ENCODE measurements at regions not wholly inside any gene's neighbourhood (a gene's known extent, or its start where the extent isn't known, plus 50 kb on each side); places are given as distances from the start of the nearest gene placed in this dataset.

DNA sequence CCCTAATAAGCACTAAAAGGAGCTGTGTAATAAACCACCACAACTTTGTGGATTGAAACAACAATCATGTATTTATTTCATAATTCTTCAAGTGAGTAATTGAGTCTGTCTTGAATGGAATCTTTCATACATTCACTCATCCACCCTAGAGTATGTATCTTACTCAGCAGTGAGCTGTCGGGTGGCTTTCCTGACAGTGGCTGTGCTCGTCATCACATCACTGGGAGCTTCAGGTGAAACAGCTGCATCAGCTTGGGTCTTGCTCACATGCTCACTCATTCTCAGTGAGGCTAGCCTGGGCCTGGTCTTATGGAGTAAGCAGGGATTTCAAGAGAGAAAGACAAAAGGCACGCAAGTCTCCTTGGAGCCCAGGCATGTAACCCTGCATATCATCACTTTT lies 271.4 kb downstream of the POM121L12 start:
- Histone ChIP-seq H3K27me3 (no peaks in the 10 kb centered on the region), H3K4me1 (no peaks in the 10 kb centered on the region), H3K27ac (no peak overlapping the region), H3K9me3 (peaks cover 0 to 15% (median 0%) of the 10 kb centered on the region in 4 donors), H3K36me3 (no peaks in the 10 kb centered on the region), H3K4me3 (no peak overlapping the region)
- WGBS, 5 donors: 83 to 94% (median 90%) methylated on average over 3 of the region's 3 CpGs
- TF ChIP-seq POLR2A (IDR thresholded peaks at IDR 0.05): no peak
- TF ChIP-seq POLR2AphosphoS5 (IDR thresholded peaks at IDR 0.05): no peak
- no peak for TF ChIP-seq EP300 (IDR thresholded peaks at IDR 0.05)
- TF ChIP-seq, protein P1, sequence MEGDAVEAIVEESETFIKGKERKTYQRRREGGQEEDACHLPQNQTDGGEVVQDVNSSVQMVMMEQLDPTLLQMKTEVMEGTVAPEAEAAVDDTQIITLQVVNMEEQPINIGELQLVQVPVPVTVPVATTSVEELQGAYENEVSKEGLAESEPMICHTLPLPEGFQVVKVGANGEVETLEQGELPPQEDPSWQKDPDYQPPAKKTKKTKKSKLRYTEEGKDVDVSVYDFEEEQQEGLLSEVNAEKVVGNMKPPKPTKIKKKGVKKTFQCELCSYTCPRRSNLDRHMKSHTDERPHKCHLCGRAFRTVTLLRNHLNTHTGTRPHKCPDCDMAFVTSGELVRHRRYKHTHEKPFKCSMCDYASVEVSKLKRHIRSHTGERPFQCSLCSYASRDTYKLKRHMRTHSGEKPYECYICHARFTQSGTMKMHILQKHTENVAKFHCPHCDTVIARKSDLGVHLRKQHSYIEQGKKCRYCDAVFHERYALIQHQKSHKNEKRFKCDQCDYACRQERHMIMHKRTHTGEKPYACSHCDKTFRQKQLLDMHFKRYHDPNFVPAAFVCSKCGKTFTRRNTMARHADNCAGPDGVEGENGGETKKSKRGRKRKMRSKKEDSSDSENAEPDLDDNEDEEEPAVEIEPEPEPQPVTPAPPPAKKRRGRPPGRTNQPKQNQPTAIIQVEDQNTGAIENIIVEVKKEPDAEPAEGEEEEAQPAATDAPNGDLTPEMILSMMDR (IDR thresholded peaks at IDR 0.05): no peak
- intact Hi-C loops (cut with DNase I; ENCODE audit: low total_unique reads): no loop called here
- no peak for DNase-seq

DNA sequence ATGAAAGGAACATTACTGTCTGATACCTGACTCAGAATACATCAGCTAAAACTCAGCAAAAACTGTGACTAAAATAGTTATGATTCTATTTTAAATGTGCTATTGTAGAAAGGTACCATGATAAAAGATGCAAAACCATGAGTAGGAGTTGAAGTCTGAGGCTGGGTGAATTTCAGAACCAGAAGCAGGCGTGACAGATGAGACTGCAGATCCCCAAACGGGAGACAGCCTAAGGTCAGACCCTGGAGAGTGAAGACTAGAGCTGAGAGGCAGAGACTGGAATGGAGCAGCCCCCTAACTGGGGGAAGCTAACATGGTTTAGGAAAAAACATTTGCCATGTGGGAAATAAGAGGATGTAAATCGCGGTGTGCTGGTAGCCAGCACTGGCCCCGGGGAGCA lies 275.8 kb downstream of the POM121L12 start:
- TF ChIP-seq POLR2AphosphoS5 (IDR thresholded peaks at IDR 0.05): no peak
- TF ChIP-seq, protein P1 (IDR thresholded peaks at IDR 0.05): no peak
- TF ChIP-seq POLR2A (IDR thresholded peaks at IDR 0.05): no peak
- TF ChIP-seq EP300 (IDR thresholded peaks at IDR 0.05): no peak
- no peaks in the 10 kb centered on the region for H3K36me3 ChIP-seq
- no peaks in the 10 kb centered on the region for H3K27me3 ChIP-seq
- intact Hi-C loops (cut with DNase I; ENCODE audit: low total_unique reads): no loop called here
- H3K9me3 ChIP-seq: peaks cover 0 to 15% (median 0%) of the 10 kb centered on the region in 4 donors
- WGBS, 5 donors: 55 to 72% (median 59%) methylated on average over 5 of the region's 5 CpGs
- DNase-seq: no peak
- no peaks in the 10 kb centered on the region for H3K4me1 ChIP-seq
- no peak overlapping the region for H3K4me3 ChIP-seq
- no peak overlapping the region for H3K27ac ChIP-seq

DNA sequence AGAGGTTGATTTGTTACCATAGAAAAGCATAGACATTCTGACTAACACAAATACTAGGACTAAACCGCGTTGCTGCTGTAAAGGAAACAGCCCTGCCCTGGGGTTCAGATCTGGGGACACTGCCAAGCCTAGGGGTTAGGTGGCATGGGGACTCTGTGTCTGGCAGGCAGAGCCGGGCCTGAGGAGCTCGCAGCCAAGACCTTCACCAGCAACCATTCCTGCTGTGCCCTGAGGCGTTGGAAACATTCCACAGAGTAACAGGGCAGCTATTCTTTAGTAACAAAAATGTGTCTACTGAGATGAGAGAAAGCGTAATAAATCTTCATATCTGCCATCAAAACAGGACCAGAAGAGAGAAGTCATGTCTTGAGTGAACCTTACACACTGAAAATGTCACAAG lies 280.5 kb downstream of the POM121L12 start:
- H3K9me3 ChIP-seq: peaks cover 0 to 7% (median 3%) of the 10 kb centered on the region in 4 donors
- 53 to 71% (median 66%) methylated on average over 6 of the region's 6 CpGs for WGBS, 5 donors
- no peak overlapping the region for H3K27ac ChIP-seq
- no peak overlapping the region for H3K4me3 ChIP-seq
- H3K4me1 ChIP-seq: no peaks in the 10 kb centered on the region
- no peak for TF ChIP-seq EP300 (IDR thresholded peaks at IDR 0.05)
- TF ChIP-seq, protein P1 (IDR thresholded peaks at IDR 0.05): no peak
- TF ChIP-seq POLR2A (IDR thresholded peaks at IDR 0.05): no peak
- TF ChIP-seq POLR2AphosphoS5 (IDR thresholded peaks at IDR 0.05): no peak
- H3K27me3 ChIP-seq: no peaks in the 10 kb centered on the region
- intact Hi-C loops (cut with DNase I; ENCODE audit: low total_unique reads): no loop called here
- peak in 1 of 2 donors; percentile 44 for DNase-seq
- H3K36me3 ChIP-seq: no peaks in the 10 kb centered on the region

DNA sequence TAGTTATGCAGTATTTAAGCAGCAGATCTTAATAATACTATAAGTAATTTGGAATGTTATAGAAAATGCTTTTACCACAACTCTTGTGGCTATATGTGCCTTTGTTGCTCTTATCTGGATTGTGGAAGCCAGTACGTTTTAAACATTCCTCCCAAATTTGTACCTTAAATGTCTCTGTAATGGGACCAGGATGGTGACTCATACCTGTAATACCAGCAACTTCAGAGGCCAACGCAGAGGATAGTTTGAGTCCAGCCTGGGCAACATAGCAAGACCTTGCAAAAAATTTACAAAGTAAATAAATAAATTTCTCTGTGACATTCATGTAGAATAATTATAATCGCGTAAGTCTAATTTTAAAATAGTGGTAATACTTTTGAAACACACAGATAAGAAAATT lies 283.1 kb downstream of the POM121L12 start:
- Histone ChIP-seq H3K27me3 (no peaks in the 10 kb centered on the region), H3K27ac (no peak overlapping the region), H3K4me3 (no peak overlapping the region), H3K9me3 (peaks cover 0 to 13% (median 3%) of the 10 kb centered on the region in 4 donors), H3K36me3 (no peaks in the 10 kb centered on the region), H3K4me1 (no peaks in the 10 kb centered on the region)
- DNase-seq: no peak
- intact Hi-C loops (cut with DNase I; ENCODE audit: low total_unique reads): no loop called here
- TF ChIP-seq POLR2AphosphoS5 (IDR thresholded peaks at IDR 0.05): no peak
- TF ChIP-seq, protein P1 (IDR thresholded peaks at IDR 0.05): no peak
- no peak for TF ChIP-seq EP300 (IDR thresholded peaks at IDR 0.05)
- no peak for TF ChIP-seq POLR2A (IDR thresholded peaks at IDR 0.05)
- WGBS, 5 donors: 75 to 89% (median 78%) methylated on average over 4 of the region's 4 CpGs

Data from stomach (tissue), 8 donors.